IPS-18c (cell line): ENCODE measurements at regions not wholly inside any gene's neighbourhood (a gene's known extent, or its start where the extent isn't known, plus 50 kb on each side); places are given as distances from the start of the nearest gene placed in this dataset.
"Not testable (repeated sequence)": the region's sequence is repeated elsewhere in the genome, so short reads cannot be mapped to it uniquely, and the experiment has no call there.

Source experiments
- H3K4me3 ChIP-seq: 2 replicates; pipeline ENCODE4 v1.7.0; 2013; ENCODE audit warnings: low read depth, mild to moderate bottlenecking, low read length, moderate library complexity; ENCODE audit not compliant: insufficient read depth
- H3K9me3 ChIP-seq: one replicate; pipeline ENCODE4 v1.6.1; 2013; ENCODE audit warnings: mild to moderate bottlenecking, low read length, moderate library complexity; ENCODE audit not compliant: control insufficient read depth, insufficient read depth

DNA sequence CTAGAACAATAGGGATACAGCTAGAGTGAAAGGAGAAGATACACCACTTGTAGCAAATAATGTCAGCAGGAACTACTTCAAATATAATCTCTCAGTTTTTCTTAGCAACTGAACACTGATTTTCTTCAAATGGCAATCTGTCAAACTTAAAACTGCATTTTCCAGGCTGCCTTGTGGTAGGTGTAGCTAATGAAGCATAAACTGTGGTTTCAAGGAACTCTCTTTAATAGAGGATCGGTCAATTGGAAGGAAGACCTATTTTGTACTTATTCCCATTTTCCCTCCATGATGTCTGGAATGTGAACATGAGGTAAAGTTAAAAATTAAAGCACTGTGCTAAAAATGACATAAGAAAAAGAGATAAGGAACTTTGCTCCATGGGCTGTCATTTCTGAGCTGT, 1261.9 kb downstream of the PCDH17 start:
- Histone ChIP-seq H3K9me3 (no peaks in the 10 kb centered on the region), H3K4me3 (no peak overlapping the region)

DNA sequence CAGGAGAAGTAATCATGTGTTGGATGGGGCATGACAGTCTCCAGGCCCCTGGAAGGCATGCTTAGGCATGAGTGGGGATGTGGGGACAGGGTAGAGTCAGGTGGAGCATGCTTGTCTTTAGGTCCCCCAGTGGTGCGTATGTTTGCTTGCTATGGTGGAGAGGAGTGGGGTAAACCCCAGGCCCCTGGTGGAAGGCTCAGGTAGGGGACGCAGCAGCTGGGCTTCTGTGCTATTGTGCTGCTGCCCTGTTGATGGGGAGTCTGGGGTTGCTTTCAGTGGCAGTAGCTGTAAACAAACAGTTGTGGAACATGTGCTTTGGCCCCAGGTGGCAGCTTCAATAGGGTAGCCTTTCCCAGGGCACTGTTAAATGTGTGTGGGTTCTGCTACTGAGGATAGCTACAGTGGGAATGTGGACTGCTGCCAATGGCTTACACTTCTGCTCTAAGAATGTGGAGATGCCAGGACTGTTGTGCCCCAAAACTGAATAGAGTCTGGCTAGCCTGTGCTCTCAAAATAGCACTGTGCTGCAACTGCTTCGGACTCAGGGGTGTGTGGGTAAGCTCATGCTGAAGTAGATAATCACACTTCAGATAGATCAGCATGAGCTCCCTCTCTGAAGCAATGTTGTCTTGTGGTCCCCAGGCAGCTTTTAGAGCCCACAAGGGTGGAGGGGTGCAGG, 1257.3 kb downstream of the DIAPH3 start:
- Histone ChIP-seq H3K9me3 (no peaks in the 10 kb centered on the region), H3K4me3 (no peak overlapping the region)

DNA sequence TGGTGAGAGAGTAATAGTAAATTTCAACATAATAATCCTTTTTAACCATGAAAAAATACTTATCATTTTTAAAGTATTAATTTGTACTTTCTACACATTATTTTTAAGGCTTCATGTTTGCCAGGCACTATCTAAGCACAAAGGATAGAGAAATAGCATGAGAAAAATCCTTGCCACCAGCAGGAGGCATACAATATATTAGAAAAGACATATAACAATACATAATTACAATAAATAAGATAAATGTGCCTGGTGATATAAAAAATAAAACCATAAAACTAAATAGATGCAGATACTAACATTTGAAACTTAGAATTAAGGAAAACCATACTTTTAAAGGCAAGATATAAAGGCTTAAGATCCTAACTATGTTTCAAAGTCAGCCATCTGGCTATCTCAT, 1256.4 kb downstream of the DIAPH3 start:
- Histone ChIP-seq H3K9me3 (no peaks in the 10 kb centered on the region), H3K4me3 (no peak overlapping the region)

DNA sequence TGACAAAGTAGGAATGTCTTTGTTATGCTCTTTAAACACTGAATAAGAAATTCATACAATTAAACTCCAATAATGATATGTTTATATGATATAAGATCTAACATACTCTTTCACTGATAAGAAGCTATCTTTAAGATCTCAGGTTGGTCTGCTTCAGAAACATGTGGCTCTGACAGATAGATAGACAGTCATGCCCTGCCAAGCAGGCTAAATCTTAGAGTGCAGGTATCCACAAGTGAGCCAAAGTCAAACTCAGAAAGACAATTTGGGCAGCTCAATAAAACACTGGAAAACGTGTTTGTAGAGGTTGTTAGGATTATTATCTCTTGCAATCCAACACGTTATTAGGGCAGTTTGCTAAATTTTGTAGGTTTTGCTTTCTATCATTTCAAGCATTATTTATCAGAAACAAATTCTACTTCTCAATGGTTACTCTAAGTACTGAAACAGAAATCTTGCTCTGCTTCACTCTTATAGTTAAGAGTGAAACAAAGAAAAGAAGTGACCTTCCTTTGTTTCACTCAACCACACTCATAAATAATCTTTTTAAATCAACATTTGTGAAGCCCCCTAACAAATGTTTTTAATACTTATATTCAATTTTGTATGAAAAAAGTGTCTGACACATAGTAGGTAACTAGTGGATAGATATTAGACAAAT, 1255.6 kb downstream of the DIAPH3 start:
- Histone ChIP-seq H3K4me3 (no peak overlapping the region), H3K9me3 (no peaks in the 10 kb centered on the region)

DNA sequence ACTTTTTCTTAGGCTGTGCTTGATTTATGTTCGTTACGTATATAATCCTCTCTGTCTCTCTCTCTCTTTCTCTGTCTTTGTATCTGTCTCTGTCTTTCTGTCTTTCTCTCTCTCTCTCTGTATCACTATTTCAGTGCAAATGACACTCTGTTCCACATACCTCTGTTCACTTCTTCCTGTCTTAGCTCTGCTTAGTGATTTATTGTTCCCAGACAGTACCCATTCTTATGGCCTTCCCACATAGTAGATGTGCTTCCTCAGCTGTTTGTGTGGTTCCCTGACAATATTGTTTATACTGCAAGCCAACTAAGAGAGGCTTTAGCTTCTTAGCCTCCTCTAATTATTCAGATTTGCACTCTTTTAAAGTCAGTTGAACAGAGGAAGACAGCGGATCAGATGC, 1244.2 kb downstream of the DIAPH3 start:
- no peaks in the 10 kb centered on the region for H3K9me3 ChIP-seq

DNA sequence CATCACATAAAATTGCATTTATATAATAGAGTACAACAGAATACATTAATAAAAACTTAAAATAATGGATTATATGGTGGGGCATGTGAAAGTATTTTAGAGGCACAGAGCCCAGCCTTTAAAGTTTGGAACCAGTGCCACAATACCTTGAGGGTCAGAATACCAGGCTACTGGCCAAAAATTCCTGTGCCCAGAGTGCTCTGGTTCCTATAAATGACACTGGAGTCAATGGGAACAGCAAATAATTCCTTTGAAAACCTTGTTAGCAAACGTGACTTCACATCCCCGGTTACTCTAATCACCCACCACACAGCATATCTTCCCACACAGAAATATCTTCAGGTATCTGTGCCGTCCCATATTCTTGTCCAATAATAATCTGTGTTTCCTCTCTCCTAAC, 1242.6 kb downstream of the DIAPH3 start:
- Histone ChIP-seq H3K4me3 (no peak overlapping the region), H3K9me3 (no peaks in the 10 kb centered on the region)

More for the DNA sequence above, 1244.2 kb downstream of the DIAPH3 start:
- no peak overlapping the region for H3K4me3 ChIP-seq

DNA sequence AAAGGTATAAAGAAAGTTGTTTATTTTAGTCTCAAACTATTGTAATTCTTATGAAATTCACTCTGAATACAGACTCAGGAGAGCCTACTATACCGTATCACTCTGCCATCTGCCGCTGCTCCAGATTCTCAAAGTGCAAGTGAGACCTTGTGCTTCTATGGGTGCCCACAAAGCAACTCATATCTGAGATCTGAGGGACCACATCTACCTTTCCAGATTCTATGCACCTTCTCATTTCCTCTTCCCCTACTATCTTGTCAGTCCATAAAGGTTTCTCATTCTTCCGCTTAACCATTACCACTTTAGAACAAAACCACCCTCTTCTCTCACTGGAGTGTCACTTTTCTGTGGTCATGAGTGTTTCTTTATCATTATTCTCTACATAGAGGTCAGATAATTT, 1236.9 kb downstream of the DIAPH3 start:
- Histone ChIP-seq H3K9me3 (no peaks in the 10 kb centered on the region), H3K4me3 (no peak overlapping the region)

DNA sequence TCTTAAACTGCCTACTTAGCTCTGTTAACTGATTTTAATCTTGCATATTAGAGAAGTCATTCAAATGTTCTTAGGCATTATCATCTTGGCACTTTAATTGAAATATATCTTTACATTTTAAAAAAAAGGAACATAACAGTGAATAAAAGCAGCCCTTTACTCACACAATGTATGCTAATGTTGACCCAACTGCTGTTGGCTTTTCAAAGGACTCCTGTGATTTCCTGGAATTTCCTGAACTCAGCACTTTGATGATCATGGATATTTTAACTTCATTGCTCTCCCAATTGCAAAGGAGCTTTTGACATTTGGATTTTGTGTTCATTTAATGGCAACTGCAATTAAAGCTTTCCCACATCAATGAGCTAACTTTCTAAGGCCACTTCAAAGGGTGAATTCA, 1230.3 kb downstream of the DIAPH3 start:
- Histone ChIP-seq H3K4me3 (no peak overlapping the region), H3K9me3 (no peaks in the 10 kb centered on the region)

DNA sequence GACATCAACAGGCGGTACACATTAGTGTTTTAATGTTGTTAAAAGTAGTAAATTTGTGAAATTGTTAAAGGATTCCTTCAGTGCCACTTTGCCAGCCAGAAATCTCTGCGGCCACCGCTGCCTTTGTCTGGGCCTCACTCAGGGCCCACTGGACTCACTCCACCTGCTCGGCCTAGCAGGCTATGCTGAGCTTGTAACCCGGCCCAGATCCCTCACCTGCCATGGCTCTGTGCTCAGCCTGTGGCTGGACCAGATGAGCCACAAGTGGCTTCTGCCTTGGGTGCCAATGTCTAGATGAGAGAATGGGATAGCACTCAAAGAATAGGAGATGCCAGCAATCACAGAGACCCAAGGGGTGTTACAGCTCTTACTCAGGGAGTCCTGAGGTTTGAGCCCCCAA, 1228.0 kb downstream of the DIAPH3 start:
- H3K9me3 ChIP-seq, result no peaks in the 10 kb centered on the region

DNA sequence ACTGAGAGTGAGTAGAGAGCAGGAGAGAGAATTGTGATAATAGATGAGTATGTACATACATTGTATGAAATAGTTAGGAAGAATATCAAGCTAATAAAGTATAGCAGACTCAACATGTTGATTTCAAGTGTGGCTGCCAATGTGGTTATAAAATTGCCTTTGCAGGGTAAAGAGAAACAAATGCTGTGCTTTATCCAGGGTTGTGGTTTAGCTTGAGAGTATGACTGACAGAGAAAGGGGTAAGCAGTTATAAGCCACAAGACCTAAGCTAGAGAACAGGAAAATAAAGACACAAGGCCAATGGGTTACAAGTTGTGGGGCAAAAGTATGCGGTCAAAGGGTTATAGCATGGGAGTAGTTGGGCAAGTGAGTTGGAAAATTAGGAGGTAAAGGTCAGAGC, 1217.5 kb downstream of the DIAPH3 start:
- no peak overlapping the region for H3K4me3 ChIP-seq
- peaks cover 8% of the 10 kb centered on the region for H3K9me3 ChIP-seq

More for the DNA sequence above, 1228.0 kb downstream of the DIAPH3 start:
- H3K4me3 ChIP-seq, result no peak overlapping the region

DNA sequence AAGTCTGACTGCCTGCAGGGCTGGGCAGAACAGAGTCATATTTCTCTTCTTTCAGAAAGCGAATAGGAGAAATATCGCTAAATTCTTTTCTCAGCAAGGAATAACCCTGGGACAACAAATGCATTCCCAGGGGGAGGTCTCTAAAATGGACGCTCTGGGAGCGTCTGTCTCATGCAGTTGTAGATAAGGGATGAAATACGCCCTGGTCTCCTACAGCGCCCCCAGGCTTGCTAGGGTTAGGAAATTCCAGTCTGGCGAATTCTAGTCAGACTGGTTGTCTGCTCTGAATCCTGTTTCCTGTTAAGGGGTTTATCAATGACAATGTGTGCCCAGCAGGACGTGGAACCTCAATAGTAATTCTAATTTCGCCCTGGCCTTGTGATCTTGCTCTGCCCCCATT, 1214.1 kb downstream of the DIAPH3 start:
- Histone ChIP-seq H3K9me3 (peaks cover 8% of the 10 kb centered on the region), H3K4me3 (no peak overlapping the region)

DNA sequence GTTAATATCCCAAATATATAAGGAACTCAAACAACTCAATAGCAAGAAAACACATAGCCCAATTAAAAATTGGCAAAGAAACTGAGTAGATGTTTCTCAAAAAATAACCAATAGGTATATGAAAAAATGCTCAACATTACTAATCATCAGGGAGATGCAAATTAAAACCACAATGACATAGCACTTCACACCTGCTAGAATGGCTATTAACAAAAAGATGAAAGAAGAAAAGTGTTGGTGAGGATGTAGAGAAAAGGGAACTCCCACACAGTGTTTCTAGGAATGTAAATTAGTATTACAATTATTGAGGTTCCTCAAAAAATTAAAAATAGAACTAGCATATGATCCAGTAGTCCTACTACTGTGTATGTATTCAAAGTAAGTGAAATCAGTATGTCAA, 1212.8 kb downstream of the DIAPH3 start:
- Histone ChIP-seq H3K9me3 (peaks cover 8% of the 10 kb centered on the region), H3K4me3 (no peak overlapping the region)

DNA sequence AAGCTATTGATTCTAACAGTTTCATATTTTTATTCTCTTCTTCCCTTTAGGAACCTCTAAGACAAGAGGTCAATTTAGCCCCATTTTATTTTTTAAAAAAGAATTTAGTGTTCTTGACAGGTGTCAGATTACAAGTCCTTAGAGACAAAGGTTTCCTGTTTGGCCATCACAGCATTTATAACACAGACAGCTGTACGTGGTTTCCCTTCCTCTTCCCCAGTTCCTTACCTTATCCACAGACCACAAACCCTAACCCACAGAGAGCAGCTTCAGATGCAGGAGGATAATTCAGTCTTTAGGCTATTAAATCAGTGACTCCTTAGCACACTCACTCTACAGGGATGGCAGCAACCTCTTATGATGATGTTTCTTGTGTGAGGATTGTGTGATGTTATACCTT, 1210.1 kb downstream of the DIAPH3 start:
- Histone ChIP-seq H3K4me3 (no peak overlapping the region), H3K9me3 (peaks cover 2% of the 10 kb centered on the region)

DNA sequence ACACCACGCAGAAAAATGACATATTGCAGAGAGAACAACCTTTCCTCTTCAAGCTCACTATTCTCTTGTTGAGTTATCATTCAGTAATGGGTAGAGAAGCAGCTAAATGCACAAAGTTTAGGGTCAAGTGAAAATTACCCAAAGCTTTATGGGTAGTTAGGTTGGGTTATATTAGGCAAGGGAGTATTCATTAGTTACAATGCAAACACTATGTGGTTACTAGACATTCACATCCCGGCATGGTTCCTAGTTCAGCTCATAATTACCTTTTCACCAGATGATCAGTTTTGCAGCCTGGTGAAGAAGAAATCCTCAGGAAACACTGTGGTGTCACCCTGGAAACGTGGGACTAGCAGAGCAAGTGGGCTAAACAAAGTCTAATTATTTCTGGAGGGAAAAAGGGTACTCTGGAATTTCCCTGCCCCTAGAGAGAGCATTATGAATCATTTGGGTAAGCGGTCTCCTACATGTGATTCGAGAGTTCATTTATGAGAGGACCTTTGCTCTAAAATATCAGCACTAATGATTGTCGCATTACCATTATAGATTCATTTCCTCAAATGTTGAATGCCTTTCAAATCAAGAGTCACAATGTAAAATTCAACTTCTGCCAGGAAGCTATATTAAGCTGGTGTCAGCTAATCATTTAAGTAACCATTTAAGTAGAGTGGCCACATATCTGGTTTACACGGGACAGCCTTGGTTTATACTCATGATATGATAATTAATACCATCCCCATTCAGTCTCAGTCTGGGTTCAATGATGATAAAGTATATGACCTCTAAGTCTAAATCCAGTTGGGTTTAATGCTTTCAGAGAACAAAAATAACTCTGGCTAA, 1208.0 kb downstream of the DIAPH3 start:
- H3K4me3 ChIP-seq, result no peak overlapping the region

DNA sequence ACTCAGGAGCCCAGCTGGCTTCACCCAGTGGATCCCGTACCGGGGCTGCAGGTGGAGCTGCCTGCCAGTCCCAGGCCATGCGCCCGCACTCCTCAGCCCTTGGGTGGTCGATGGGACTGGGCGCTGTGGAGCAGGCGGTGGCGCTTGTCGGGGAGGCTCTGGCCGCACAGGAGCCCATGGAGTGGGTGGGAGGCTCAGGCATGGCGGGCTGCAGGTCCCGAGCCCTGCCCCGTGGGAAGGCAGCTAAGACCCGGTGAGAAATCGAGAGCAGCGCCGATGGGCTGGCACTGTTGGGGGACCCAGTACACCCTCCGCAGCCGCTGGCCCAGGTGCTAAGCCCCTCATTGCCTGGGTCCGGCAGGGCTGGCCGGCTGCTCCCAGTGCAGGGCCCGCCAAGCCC, 1205.6 kb downstream of the DIAPH3 start:
- not testable (repeated sequence) for H3K4me3 ChIP-seq, H3K9me3 ChIP-seq

More for the DNA sequence above, 1208.0 kb downstream of the DIAPH3 start:
- H3K9me3 ChIP-seq, result no peaks in the 10 kb centered on the region

DNA sequence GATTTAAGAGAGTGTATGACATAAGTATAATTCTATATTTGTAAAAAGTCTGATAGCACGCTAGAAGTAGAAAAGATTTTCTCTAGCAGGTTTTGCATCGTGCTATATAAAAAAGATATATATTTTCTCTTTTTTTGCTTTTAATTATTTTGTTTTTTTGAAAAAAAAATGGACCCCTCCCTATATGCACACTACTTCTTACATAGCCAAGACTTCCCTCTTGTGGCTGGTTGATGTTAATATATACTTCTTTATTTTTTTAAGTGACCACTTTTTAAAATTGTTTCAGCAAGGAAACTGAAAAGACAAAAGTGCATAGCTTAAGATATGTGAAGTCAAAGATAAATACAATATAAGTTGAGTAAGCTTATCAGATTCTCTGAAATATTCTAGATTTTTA, 1202.8 kb downstream of the DIAPH3 start:
- Histone ChIP-seq H3K4me3 (no peak overlapping the region), H3K9me3 (no peaks in the 10 kb centered on the region)

DNA sequence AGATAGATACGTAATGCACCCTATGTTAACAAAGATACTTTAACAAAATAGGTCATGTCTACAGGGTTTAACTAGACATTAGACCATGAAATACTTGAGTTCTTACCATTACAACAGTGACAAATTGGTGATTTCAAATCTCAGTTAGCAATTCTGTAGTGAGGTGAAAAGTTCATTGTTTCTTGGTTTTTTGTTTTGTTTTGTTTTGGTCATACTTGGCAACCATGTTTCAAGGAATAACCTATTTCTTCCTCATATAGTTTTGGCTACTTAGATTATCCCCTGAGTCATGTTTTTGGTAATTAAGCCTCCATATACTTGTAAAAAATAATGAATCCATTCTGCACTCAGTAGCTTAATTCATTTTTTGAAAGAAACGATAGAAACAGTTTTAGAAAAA, 1200.4 kb downstream of the DIAPH3 start:
- Histone ChIP-seq H3K9me3 (no peaks in the 10 kb centered on the region), H3K4me3 (no peak overlapping the region)

DNA sequence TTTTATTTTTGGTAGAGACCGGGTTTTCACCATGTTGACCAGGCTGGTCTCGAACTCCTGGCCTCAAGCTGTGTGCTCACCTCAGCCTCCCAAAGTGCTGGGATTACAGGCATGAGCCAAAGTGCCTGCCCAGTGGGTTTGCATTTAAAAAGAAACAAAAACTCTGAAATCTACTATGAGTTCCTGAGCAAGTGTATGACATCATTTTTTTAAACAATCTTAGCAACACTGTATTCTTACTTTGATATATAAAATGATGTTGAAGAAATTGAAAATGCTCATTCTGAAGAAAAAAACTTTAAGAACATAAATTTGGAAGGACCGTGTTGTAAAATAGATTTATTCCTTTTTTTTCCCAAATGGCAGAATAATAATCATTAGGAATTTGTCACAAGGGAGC, 1199.7 kb downstream of the DIAPH3 start:
- Histone ChIP-seq H3K4me3 (no peak overlapping the region), H3K9me3 (no peaks in the 10 kb centered on the region)
